HepG2 (cell line): ENCODE measurements at regions not wholly inside any gene's neighbourhood (a gene's known extent, or its start where the extent isn't known, plus 50 kb on each side); places are given as distances from the start of the nearest gene placed in this dataset.

Experiments
- ATAC-seq: fragments of 200-7000 bp; cut with Tn5 transposase; 3 replicates; pipeline ENCODE4 v1.9.1; 2020; ENCODE audit warnings: mild to moderate bottlenecking, moderate library complexity
- BruUV-seq: library from RNA; stranded (reverse); fragments of 400-500 nt; replicated peaks from 2 replicates; lab custom pipeline; 2021; lab: Mats Ljungman, UMichigan
- CTCF ChIA-PET: fragments of 300-600 bp; formaldehyde crosslinking; extraction: SDS; loops from one replicate; lab custom pipeline; 2021; ENCODE audit warnings: low total read pairs, inconsistent platforms, low intra/inter-chr PET ratio; lab: Yijun Ruan, JAX
- POLR2A ChIA-PET: fragments of 350-600 bp; sonication (Branson Sonifier 250); formaldehyde crosslinking; loops from one replicate; lab custom pipeline; 2020; ENCODE audit warnings: antibody characterized with exemption, inconsistent platforms; lab: Yijun Ruan, JAX
- DNase-seq: peaks from one replicate; pipeline ENCODE4 v3.0.0-alpha.2; 2015; ENCODE audit warnings: low spot score
- FAIRE-seq: peaks from 3 replicates; lab custom pipeline; 2011; peaks lifted over from hg19 to GRCh38; lab: Jason Lieb, UNC
- H2AFZ ChIP-seq: one replicate; pipeline ENCODE4 v1.6.1; 2011; ENCODE audit warnings: low read length, inconsistent platforms
- H3K27ac ChIP-seq: fragments of 300-600 bp; 3 replicates; pipeline ENCODE4 v1.8.0; 2011; ENCODE audit warnings: mixed run types, mild to moderate bottlenecking, mixed read lengths, low read length, inconsistent platforms; ENCODE audit not compliant: insufficient read depth; ENCODE audit errors: extremely low read length
- H3K27me3 ChIP-seq, 2 experiments: fragments of 200-600 bp in 1 of 2; 2 replicates in 1 of 2; 3 replicates in 1 of 2; pipeline versions ENCODE4 v1.6.0 to v1.8.0; 2011; ENCODE audit warnings: low read length in 2 of 2, mild to moderate bottlenecking in 2 of 2, moderate library complexity in 2 of 2, inconsistent platforms in 1 of 2; ENCODE audit not compliant: insufficient read depth in 2 of 2, control insufficient read depth in 1 of 2
- H3K36me3 ChIP-seq, 2 experiments: fragments of 200-600 bp in 1 of 2; replicated peaks in 1 of 2; 2 replicates in 1 of 2; 3 replicates in 1 of 2; pipeline versions ENCODE4 v1.5.1 to v1.8.0; 2011; ENCODE audit warnings: low read length in 2 of 2, inconsistent platforms in 1 of 2; ENCODE audit not compliant: insufficient read depth in 2 of 2, control insufficient read depth in 1 of 2
- H3K4me1 ChIP-seq: 2 replicates; pipeline ENCODE4 v1.5.1; 2012; ENCODE audit warnings: low read length, inconsistent platforms; ENCODE audit not compliant: insufficient read depth
- H3K4me2 ChIP-seq: 2 replicates; pipeline ENCODE4 v1.6.0; 2011; ENCODE audit warnings: low read depth, low read length, inconsistent platforms
- H3K4me3 ChIP-seq, 3 experiments: fragments of 200-600 bp in 1 of 3; sonication (generic), shearing (Covaris generic) in 1 of 3; replicated peaks in 1 of 3; 2 replicates each; pipeline ENCODE4 v1.5.1; 2011 to 2016; ENCODE audit warnings: low read length in 3 of 3, inconsistent platforms in 2 of 3, low read depth in 2 of 3, mild to moderate bottlenecking in 2 of 3, control low read depth in 1 of 3, mixed read lengths in 1 of 3; ENCODE audit not compliant: insufficient read depth in 1 of 3
- H3K79me2 ChIP-seq: one replicate; pipeline ENCODE4 v1.6.1; 2011; ENCODE audit warnings: low read length, inconsistent platforms; ENCODE audit not compliant: insufficient read depth
- H3K9ac ChIP-seq: 2 replicates; pipeline ENCODE4 v1.6.0; 2011; ENCODE audit warnings: mild to moderate bottlenecking, low read depth, low read length, inconsistent platforms; ENCODE audit not compliant: insufficient read depth
- H3K9me3 ChIP-seq: 2 replicates; pipeline ENCODE4 v1.5.1; 2012; ENCODE audit warnings: mild to moderate bottlenecking, low read length
- H4K20me1 ChIP-seq: 2 replicates; pipeline ENCODE4 v1.6.0; 2011; ENCODE audit warnings: inconsistent platforms, mild to moderate bottlenecking, low read length, moderate library complexity; ENCODE audit not compliant: insufficient read depth
- BRCA1 ChIP-seq: sonication (generic); formaldehyde crosslinking; IDR thresholded peaks from 2 replicates; pipeline ENCODE4 v1.4.0; 2020; ENCODE audit warnings: missing genetic modification reagents
- GFI1 ChIP-seq: sonication (generic); formaldehyde crosslinking; IDR thresholded peaks from 2 replicates; pipeline ENCODE4 v1.5.0; 2020; ENCODE audit warnings: missing genetic modification reagents, mild to moderate bottlenecking, borderline replicate concordance
- KMT2A ChIP-seq: sonication (generic); formaldehyde crosslinking; IDR thresholded peaks from 2 replicates; pipeline ENCODE4 v1.4.0; 2020; ENCODE audit warnings: missing genetic modification reagents
- NONO ChIP-seq, 2 experiments: fragments of 450-650 bp in 1 of 2; sonication (generic) in 1 of 2; formaldehyde crosslinking in 1 of 2; IDR thresholded peaks in 1 of 2; conservative IDR thresholded peaks in 1 of 2; 2 replicates each; pipeline versions ENCODE4 v1.6.1 to v1.8.0; 2017 to 2022; ENCODE audit warnings: mild to moderate bottlenecking in 1 of 2, missing genetic modification reagents in 1 of 2, moderate library complexity in 1 of 2
- PCBP2 ChIP-seq: fragments of 200-400 bp; formaldehyde crosslinking; optimal IDR thresholded peaks from 2 replicates; pipeline ENCODE3; 2018; ENCODE audit warnings: low read length, low read depth; ENCODE audit not compliant: poor library complexity, severe bottlenecking
- RFXANK ChIP-seq: IDR thresholded peaks from 2 replicates; pipeline ENCODE4 v1.6.1; 2016
- RNF2 ChIP-seq: fragments of 450-650 bp; conservative IDR thresholded peaks from 2 replicates; pipeline ENCODE4 v1.6.1; 2016; ENCODE audit warnings: low read depth
- TRIM24 ChIP-seq: sonication (generic); formaldehyde crosslinking; IDR thresholded peaks from 2 replicates; pipeline ENCODE4 v1.8.0; 2022; ENCODE audit warnings: mild to moderate bottlenecking, missing genetic modification reagents
- XRCC5 ChIP-seq: fragments of 200-400 bp; formaldehyde crosslinking; optimal IDR thresholded peaks from 2 replicates; pipeline ENCODE3; 2017; ENCODE audit warnings: mild to moderate bottlenecking, low read length
- ZFP82 ChIP-seq: sonication (generic); formaldehyde crosslinking; IDR thresholded peaks from 2 replicates; pipeline ENCODE4 v1.5.1; 2020; ENCODE audit warnings: mild to moderate bottlenecking, missing genetic modification reagents, borderline replicate concordance
- ZNF274 ChIP-seq: sonication (generic); formaldehyde crosslinking; IDR thresholded peaks from 2 replicates; pipeline ENCODE4 v1.5.1; 2020; ENCODE audit warnings: mild to moderate bottlenecking, missing genetic modification reagents
- ZNF331 ChIP-seq: sonication (generic); formaldehyde crosslinking; IDR thresholded peaks from 2 replicates; pipeline ENCODE4 v1.4.0; 2020; ENCODE audit warnings: missing genetic modification reagents
- ZNF367 ChIP-seq: sonication (generic); formaldehyde crosslinking; IDR thresholded peaks from 2 replicates; pipeline ENCODE4 v1.4.0; 2020; ENCODE audit warnings: missing genetic modification reagents, borderline replicate concordance
- ZNF441 ChIP-seq: sonication (generic); formaldehyde crosslinking; IDR thresholded peaks from 2 replicates; pipeline ENCODE4 v1.7.0; 2021; ENCODE audit warnings: missing genetic modification reagents, borderline replicate concordance
- ZNF530 ChIP-seq: sonication (generic); formaldehyde crosslinking; IDR thresholded peaks from 2 replicates; pipeline ENCODE4 v1.5.0; 2020; ENCODE audit warnings: low read depth, mild to moderate bottlenecking, missing genetic modification reagents
- ZNF703 ChIP-seq: sonication (generic); formaldehyde crosslinking; IDR thresholded peaks from 2 replicates; pipeline ENCODE4 v1.5.1; 2020; ENCODE audit warnings: missing genetic modification reagents, mild to moderate bottlenecking, moderate library complexity, borderline replicate concordance
- ZSCAN20 ChIP-seq: sonication (generic); formaldehyde crosslinking; IDR thresholded peaks from 2 replicates; pipeline ENCODE4 v1.4.0; 2020; ENCODE audit warnings: missing genetic modification reagents, mild to moderate bottlenecking, borderline replicate concordance
- WGBS: methylation state at CpG from one replicate; pipeline ENCODE4 v1.1.6; 2017; ENCODE audit warnings: low lambda C conversion rate; 5-methylcytosine and 5-hydroxymethylcytosine counted together
- in situ Hi-C: cut with HindIII; loops from 2 replicates; pipeline ENCODE4 v1.10.0; 2017; ENCODE audit warnings: low pct_unique_long_range_greater_than_20kb; ENCODE audit not compliant: extremely low pct_ligation_motif_present
- intact Hi-C: fragments of 100-400 bp; cut with micrococcal nuclease; formaldehyde crosslinking; loops from one replicate; pipeline ENCODE4 v1.10.0; 2022; ENCODE audit not compliant: unreplicated experiment
- TF ChIP-seq, protein P1 (sequence below): IDR thresholded peaks from 2 replicates; pipeline ENCODE4 v1.6.1; 2016; ENCODE audit warnings: missing compliant biosample characterization, missing genetic modification reagents, borderline replicate concordance

DNA sequence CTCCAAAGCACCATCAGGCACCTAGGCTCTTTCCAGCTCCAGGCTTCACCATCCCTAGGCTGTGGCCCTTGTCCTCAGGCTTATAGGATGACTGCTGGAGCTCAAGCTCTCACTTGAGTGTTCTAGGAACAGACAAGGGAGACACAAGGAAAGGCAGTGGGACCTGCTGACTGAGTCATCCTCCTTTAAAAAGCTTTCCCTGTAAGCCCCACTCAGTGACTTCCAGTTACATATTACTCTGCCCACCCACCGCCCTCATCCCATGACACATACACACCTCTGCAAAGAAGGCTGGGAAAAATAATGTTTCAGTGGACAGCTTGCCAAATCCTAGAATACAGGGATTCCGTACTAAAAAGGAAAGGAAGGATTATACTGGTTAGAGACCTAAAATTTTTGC lies 154.2 kb upstream of the ZNF366 start (continued):
- no peak for TF ChIP-seq KMT2A (CRISPR knock-in tag)
- no peak for TF ChIP-seq XRCC5

DNA sequence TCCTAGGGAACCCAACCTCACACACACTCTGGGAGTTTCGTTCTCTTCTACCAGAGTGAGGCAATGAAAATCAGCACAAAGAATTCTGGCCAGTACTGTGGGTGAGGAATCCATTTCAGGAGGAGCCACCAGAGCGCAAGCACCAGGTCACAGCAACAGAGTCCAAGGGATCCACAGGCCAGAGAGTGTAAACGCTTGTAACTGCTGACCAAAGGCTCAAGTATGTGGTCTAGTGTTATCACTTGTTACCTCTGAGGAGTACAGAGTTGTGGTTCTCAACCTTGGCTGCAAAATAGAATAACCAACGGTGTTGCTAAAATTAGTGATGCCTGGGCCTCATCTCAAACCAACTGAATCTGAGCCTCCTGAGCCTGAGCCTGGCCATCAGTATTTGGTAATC lies 152.5 kb upstream of the ZNF366 start:
- DNase-seq = no peak
- in situ Hi-C loops (no loop called here), intact Hi-C loops (no loop called here)
- ChIA-PET CTCF (no interaction called here), POLR2A (no interaction called here)
- H3K4me3 ChIP-seq = no peak overlapping the region
- H3K4me2 ChIP-seq = no peak overlapping the region
- no peak overlapping the region for H2AFZ ChIP-seq
- no peak overlapping the region for H3K27ac ChIP-seq
- TF ChIP-seq BRCA1 = no peak
- TF ChIP-seq ZNF274 (CRISPR knock-in tag) = no peak
- no peak for TF ChIP-seq NONO (IDR thresholded peaks at IDR 0.05)
- TF ChIP-seq NONO (CRISPR knock-in tag; conservative IDR thresholded peaks at IDR 0.05) = no peak
- no peak for TF ChIP-seq PCBP2
- 5% methylated on average over 4 of the region's 4 CpGs for WGBS
- H3K79me2 ChIP-seq = no peaks in the 10 kb centered on the region
- H3K36me3 ChIP-seq = no peaks in the 10 kb centered on the region
- ATAC-seq = no peak
- H3K4me1 ChIP-seq = no peaks in the 10 kb centered on the region
- no TSS peak for BruUV-seq
- H3K9ac ChIP-seq = no peak overlapping the region
- FAIRE-seq = no peak
- H3K9me3 ChIP-seq = no peaks in the 10 kb centered on the region
- H3K27me3 ChIP-seq = peaks cover 0 to 18% of the 10 kb centered on the region in 2 experiments; a peak in 2 of 5 replicates
- H4K20me1 ChIP-seq = no peaks in the 10 kb centered on the region

DNA sequence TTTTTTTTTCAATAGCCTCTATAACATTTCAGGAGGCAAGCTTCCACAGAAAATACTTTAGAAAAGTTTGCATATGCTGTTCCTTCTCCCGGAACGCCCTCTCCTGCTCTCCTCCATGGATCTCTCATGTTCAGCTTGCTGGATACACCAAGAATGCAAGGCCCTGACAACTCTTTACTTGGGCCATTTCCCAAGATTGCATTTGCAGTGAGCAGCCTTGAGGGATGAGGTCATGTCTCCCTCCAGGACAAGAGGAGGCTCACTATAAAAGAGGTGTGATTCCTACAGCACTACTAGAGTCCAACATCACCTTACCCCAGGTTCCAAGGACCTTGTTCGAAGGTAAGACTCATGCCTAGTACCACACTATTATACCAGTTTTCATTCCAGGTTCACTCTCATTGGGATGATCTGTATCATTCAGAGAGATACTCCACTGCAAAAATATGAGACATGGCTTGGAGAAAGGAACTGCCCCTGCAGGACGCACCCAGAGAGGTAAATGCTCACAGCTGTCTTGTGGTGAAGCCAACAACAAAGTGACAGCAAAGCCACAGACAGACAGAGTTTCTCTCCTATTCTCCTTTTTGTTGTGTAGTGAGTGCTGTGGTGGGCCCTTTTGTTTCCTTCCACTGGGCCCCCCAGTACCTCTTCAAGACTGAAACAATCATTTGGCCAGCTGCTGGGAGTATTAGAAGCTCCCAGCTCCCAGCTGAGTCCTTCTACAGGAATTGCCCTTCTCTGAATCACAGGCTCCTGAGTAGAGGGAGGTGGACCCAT lies 151.7 kb upstream of the ZNF366 start:
- Histone ChIP-seq H3K4me3 (no peak overlapping the region), H3K9me3 (no peaks in the 10 kb centered on the region), H3K4me1 (no peaks in the 10 kb centered on the region), H2AFZ (no peak overlapping the region), H3K27me3 (peaks cover 3 to 17% of the 10 kb centered on the region in 2 experiments; a peak in 2 of 5 replicates), H3K36me3 (no peaks in the 10 kb centered on the region), H3K27ac (no peak overlapping the region), H3K79me2 (no peaks in the 10 kb centered on the region), H3K4me2 (no peak overlapping the region), H4K20me1 (no peaks in the 10 kb centered on the region), H3K9ac (no peak overlapping the region)
- ChIA-PET CTCF (no interaction called here), POLR2A (no interaction called here)
- intact Hi-C loops = no loop called here
- FAIRE-seq = no peak
- no peak for ATAC-seq
- no TSS peak for BruUV-seq
- WGBS = 0% methylated on average over 4 of the region's 4 CpGs
- no peak for DNase-seq
- in situ Hi-C loops = no loop called here
- no peak for TF ChIP-seq ZNF703
- TF ChIP-seq, protein P1, sequence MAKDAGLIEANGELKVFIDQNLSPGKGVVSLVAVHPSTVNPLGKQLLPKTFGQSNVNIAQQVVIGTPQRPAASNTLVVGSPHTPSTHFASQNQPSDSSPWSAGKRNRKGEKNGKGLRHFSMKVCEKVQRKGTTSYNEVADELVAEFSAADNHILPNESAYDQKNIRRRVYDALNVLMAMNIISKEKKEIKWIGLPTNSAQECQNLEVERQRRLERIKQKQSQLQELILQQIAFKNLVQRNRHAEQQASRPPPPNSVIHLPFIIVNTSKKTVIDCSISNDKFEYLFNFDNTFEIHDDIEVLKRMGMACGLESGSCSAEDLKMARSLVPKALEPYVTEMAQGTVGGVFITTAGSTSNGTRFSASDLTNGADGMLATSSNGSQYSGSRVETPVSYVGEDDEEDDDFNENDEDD (CRISPR knock-in tag) = no peak
- no peak for TF ChIP-seq GFI1
- no peak for TF ChIP-seq RFXANK
- TF ChIP-seq ZSCAN20 (CRISPR knock-in tag) = no peak
- TF ChIP-seq TRIM24 = no peak
- no peak for TF ChIP-seq ZFP82
- TF ChIP-seq ZNF530 (CRISPR knock-in tag) = no peak
- no peak for TF ChIP-seq ZNF441 (CRISPR knock-in tag)
- TF ChIP-seq ZNF367 (CRISPR knock-in tag) = no peak
- no peak for TF ChIP-seq RNF2
- no peak for TF ChIP-seq ZNF331 (CRISPR knock-in tag)
